HepG2 (cell line): ENCODE measurements at regions not wholly inside any gene's neighbourhood (a gene's known extent, or its start where the extent isn't known, plus 50 kb on each side); places are given as distances from the start of the nearest gene placed in this dataset.
"Not testable (repeated sequence)": the region's sequence is repeated elsewhere in the genome, so short reads cannot be mapped to it uniquely, and the experiment has no call there.

ENCODE experiments used
- FOXK1 ChIP-seq: sonication (generic); formaldehyde crosslinking; IDR thresholded peaks from 2 replicates; pipeline ENCODE4 v1.4.0; 2020; ENCODE audit warnings: low read depth, missing genetic modification reagents, borderline replicate concordance
- HDAC2 ChIP-seq: sonication (generic); formaldehyde crosslinking; IDR thresholded peaks from 2 replicates; pipeline ENCODE4 v1.4.0; 2020; ENCODE audit warnings: missing genetic modification reagents
- HOXA3 ChIP-seq: sonication (generic); formaldehyde crosslinking; IDR thresholded peaks from 2 replicates; pipeline ENCODE4 v1.5.0; 2020; ENCODE audit warnings: missing genetic modification reagents
- SKI ChIP-seq: fragments of 450-650 bp; IDR thresholded peaks from one replicate; pipeline ENCODE4 v1.6.1; 2018; ENCODE audit warnings: mild to moderate bottlenecking; ENCODE audit not compliant: partially characterized antibody
- ZBTB20 ChIP-seq: sonication (generic); formaldehyde crosslinking; IDR thresholded peaks from 2 replicates; pipeline ENCODE4 v1.8.1; 2023; ENCODE audit warnings: missing genetic modification reagents, low read depth, mild to moderate bottlenecking, borderline replicate concordance
- ZFX ChIP-seq: sonication (generic); formaldehyde crosslinking; IDR thresholded peaks from 2 replicates; pipeline ENCODE4 v1.4.0; 2020; ENCODE audit warnings: mild to moderate bottlenecking, low read depth, missing genetic modification reagents, moderate library complexity
- ZNF335 ChIP-seq: sonication (generic); formaldehyde crosslinking; IDR thresholded peaks from 2 replicates; pipeline ENCODE4 v1.4.0; 2020; ENCODE audit warnings: missing genetic modification reagents
- ZNF605 ChIP-seq: sonication (generic); formaldehyde crosslinking; IDR thresholded peaks from 2 replicates; pipeline ENCODE4 v1.8.0; 2022; ENCODE audit warnings: mild to moderate bottlenecking, missing genetic modification reagents
- TF ChIP-seq, protein P1 (sequence below): sonication (generic); formaldehyde crosslinking; IDR thresholded peaks from 2 replicates; pipeline ENCODE4 v1.4.0; 2020; ENCODE audit warnings: mild to moderate bottlenecking, missing genetic modification reagents, borderline replicate concordance
- TF ChIP-seq, protein P2 (sequence below), 2 experiments: sonication (generic) in 1 of 2; formaldehyde crosslinking in 1 of 2; IDR thresholded peaks; 2 replicates each; pipeline versions ENCODE4 v1.4.0 to v1.6.1; 2018 to 2020; ENCODE audit warnings: missing genetic modification reagents in 2 of 2, borderline replicate concordance in 1 of 2, low read depth in 1 of 2, mild to moderate bottlenecking in 1 of 2, missing biosample characterization in 1 of 2
- TF ChIP-seq, protein P3 (sequence below), 2 experiments: sonication (generic) in 1 of 2; formaldehyde crosslinking in 1 of 2; IDR thresholded peaks; 2 replicates each; pipeline versions ENCODE4 v1.4.0 to v1.6.1; 2016 to 2020; ENCODE audit warnings: borderline replicate concordance in 1 of 2, low read depth in 1 of 2, mild to moderate bottlenecking in 1 of 2, missing genetic modification reagents in 1 of 2
- TF ChIP-seq, protein P4 (sequence below): sonication (generic); formaldehyde crosslinking; conservative IDR thresholded peaks from 2 replicates; pipeline ENCODE4 v1.4.0; 2020; ENCODE audit warnings: missing genetic modification reagents
- TF ChIP-seq, protein P5 (sequence below): sonication (generic); formaldehyde crosslinking; IDR thresholded peaks from 2 replicates; pipeline ENCODE4 v1.8.1; 2023; ENCODE audit warnings: mild to moderate bottlenecking, moderate library complexity, missing genetic modification reagents

DNA sequence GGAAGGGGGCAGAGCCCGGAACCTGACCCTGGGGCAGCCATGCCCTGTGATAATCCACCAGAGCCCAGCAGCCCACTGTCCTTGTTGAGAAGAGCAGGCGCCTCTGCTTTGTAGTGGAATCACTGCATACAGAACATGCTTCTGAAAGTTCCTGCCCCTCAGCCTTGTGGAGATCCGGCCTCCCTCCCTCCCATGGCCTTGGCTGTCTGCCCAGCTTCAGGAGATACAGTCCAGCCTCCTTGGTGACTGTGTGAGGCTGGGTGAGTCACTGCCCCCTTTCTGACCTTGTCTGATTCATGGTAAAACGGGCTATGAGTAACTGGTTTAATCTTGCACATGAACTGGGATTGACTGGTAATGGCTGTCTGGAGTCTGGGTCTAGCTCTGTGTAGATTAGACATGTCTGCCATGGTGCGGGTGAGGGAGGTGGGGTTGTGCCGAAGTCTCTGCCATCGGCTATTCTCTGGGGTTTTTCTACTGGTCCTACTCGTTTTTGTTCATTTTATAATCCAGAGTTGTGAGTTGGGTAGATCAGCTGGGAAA, 144.0 kb upstream of the ZNF469 start (continued):
- 0 out of 2 replicates have a peak, but pooled peaks have one; percentile 34 for TF ChIP-seq ZBTB20 (CRISPR knock-in tag)
- TF ChIP-seq, protein P1, sequence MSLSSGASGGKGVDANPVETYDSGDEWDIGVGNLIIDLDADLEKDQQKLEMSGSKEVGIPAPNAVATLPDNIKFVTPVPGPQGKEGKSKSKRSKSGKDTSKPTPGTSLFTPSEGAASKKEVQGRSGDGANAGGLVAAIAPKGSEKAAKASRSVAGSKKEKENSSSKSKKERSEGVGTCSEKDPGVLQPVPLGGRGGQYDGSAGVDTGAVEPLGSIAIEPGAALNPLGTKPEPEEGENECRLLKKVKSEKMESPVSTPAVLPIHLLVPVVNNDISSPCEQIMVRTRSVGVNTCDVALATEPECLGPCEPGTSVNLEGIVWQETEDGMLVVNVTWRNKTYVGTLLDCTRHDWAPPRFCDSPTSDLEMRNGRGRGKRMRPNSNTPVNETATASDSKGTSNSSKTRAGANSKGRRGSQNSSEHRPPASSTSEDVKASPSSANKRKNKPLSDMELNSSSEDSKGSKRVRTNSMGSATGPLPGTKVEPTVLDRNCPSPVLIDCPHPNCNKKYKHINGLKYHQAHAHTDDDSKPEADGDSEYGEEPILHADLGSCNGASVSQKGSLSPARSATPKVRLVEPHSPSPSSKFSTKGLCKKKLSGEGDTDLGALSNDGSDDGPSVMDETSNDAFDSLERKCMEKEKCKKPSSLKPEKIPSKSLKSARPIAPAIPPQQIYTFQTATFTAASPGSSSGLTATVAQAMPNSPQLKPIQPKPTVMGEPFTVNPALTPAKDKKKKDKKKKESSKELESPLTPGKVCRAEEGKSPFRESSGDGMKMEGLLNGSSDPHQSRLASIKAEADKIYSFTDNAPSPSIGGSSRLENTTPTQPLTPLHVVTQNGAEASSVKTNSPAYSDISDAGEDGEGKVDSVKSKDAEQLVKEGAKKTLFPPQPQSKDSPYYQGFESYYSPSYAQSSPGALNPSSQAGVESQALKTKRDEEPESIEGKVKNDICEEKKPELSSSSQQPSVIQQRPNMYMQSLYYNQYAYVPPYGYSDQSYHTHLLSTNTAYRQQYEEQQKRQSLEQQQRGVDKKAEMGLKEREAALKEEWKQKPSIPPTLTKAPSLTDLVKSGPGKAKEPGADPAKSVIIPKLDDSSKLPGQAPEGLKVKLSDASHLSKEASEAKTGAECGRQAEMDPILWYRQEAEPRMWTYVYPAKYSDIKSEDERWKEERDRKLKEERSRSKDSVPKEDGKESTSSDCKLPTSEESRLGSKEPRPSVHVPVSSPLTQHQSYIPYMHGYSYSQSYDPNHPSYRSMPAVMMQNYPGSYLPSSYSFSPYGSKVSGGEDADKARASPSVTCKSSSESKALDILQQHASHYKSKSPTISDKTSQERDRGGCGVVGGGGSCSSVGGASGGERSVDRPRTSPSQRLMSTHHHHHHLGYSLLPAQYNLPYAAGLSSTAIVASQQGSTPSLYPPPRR = peak; percentile 62; the same call in 1 of the 2 replicates
- 0 out of 2 replicates have a peak, but pooled peaks have one; percentile 33 for TF ChIP-seq ZNF605 (CRISPR knock-in tag)
- TF ChIP-seq, protein P2, sequence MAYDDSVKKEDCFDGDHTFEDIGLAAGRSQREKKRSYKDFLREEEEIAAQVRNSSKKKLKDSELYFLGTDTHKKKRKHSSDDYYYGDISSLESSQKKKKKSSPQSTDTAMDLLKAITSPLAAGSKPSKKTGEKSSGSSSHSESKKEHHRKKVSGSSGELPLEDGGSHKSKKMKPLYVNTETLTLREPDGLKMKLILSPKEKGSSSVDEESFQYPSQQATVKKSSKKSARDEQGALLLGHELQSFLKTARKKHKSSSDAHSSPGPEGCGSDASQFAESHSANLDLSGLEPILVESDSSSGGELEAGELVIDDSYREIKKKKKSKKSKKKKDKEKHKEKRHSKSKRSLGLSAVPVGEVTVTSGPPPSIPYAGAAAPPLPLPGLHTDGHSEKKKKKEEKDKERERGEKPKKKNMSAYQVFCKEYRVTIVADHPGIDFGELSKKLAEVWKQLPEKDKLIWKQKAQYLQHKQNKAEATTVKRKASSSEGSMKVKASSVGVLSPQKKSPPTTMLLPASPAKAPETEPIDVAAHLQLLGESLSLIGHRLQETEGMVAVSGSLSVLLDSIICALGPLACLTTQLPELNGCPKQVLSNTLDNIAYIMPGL (CRISPR knock-in tag; IDR thresholded peaks at IDR 0.05; ENCODE audit: borderline replicate concordance in 1 of 2, low read depth in 1 of 2) = peak in 1 of 2 experiments; percentile 38; a peak in 1 of 4 replicates
- TF ChIP-seq, protein P3, sequence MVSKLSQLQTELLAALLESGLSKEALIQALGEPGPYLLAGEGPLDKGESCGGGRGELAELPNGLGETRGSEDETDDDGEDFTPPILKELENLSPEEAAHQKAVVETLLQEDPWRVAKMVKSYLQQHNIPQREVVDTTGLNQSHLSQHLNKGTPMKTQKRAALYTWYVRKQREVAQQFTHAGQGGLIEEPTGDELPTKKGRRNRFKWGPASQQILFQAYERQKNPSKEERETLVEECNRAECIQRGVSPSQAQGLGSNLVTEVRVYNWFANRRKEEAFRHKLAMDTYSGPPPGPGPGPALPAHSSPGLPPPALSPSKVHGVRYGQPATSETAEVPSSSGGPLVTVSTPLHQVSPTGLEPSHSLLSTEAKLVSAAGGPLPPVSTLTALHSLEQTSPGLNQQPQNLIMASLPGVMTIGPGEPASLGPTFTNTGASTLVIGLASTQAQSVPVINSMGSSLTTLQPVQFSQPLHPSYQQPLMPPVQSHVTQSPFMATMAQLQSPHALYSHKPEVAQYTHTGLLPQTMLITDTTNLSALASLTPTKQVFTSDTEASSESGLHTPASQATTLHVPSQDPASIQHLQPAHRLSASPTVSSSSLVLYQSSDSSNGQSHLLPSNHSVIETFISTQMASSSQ (IDR thresholded peaks at IDR 0.05; ENCODE audit: low read depth) = peak; percentile 48
- TF ChIP-seq, protein P3 (CRISPR knock-in tag; IDR thresholded peaks at IDR 0.05; ENCODE audit: borderline replicate concordance) = not testable (repeated sequence)
- TF ChIP-seq SKI = peak; percentile 98
- TF ChIP-seq, protein P4, sequence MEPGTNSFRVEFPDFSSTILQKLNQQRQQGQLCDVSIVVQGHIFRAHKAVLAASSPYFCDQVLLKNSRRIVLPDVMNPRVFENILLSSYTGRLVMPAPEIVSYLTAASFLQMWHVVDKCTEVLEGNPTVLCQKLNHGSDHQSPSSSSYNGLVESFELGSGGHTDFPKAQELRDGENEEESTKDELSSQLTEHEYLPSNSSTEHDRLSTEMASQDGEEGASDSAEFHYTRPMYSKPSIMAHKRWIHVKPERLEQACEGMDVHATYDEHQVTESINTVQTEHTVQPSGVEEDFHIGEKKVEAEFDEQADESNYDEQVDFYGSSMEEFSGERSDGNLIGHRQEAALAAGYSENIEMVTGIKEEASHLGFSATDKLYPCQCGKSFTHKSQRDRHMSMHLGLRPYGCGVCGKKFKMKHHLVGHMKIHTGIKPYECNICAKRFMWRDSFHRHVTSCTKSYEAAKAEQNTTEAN (CRISPR knock-in tag) = 0 out of 2 replicates have a peak, but pooled peaks have one; percentile 45
- 0 out of 2 replicates have a peak, but pooled peaks have one; percentile 20 for TF ChIP-seq ZNF335 (CRISPR knock-in tag)
- peak; percentile 43; the same call in 1 of the 2 replicates for TF ChIP-seq ZFX (CRISPR knock-in tag)
- TF ChIP-seq, protein P5, sequence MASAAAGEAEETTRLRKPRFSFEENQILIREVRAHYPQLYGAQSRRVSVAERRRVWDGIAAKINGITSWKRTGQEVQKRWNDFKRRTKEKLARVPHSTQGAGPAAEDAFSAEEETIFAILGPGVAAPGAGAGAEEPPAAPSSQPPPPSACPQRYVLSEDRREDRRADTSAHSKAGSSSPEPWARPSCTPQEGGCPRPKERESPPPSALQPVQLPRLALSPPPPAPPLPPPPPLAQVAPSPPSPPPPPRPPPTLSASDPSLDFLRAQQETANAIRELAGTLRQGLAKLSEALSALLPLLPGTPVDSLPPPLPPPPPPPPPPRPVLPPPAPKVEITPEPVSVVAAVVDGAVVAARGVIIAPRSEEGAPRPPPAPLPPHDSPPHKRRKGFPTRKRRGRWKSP (CRISPR knock-in tag) = 0 out of 2 replicates have a peak, but pooled peaks have one; percentile 29
- peak; percentile 82; the same call in 1 of the 2 replicates for TF ChIP-seq HDAC2 (CRISPR knock-in tag)
- peak; percentile 26; the same call in 1 of the 2 replicates for TF ChIP-seq FOXK1 (CRISPR knock-in tag)
- TF ChIP-seq HOXA3 (CRISPR knock-in tag) = peak; percentile 66; the same call in 1 of the 2 replicates
